HuH-7 (cell line): ENCODE measurements at regions not wholly inside any gene's neighbourhood (a gene's known extent, or its start where the extent isn't known, plus 50 kb on each side); places are given as distances from the start of the nearest gene placed in this dataset.
"Not testable (repeated sequence)": the region's sequence is repeated elsewhere in the genome, so short reads cannot be mapped to it uniquely, and the experiment has no call there.

Source experiments
- DNase-seq: peaks from one replicate; pipeline ENCODE4 v3.0.0; 2011; ENCODE audit warnings: low spot score

GRCh38 chr14:71538288-71538687 is 393.9 kb upstream of the RGS6 start:
- no peak for DNase-seq

- DNase-seq: no peak
Observed at GRCh38 chr14:71538938-71539649, 393.1 kb upstream of the RGS6 start.

- no peak for DNase-seq
Observed at GRCh38 chr14:71539650-71540285, 392.5 kb upstream of the RGS6 start.

- DNase-seq: no peak
Observed at GRCh38 chr14:71541271-71541670, 391.0 kb upstream of the RGS6 start.

GRCh38 chr14:71541973-71542690 is 390.1 kb upstream of the RGS6 start:
- DNase-seq: no peak

- DNase-seq: no peak
Observed at GRCh38 chr14:71549421-71550050, 382.7 kb upstream of the RGS6 start.

- no peak for DNase-seq
Observed at GRCh38 chr14:71550367-71550766, 381.9 kb upstream of the RGS6 start.

- DNase-seq: no peak
Observed at GRCh38 chr14:71551291-71551950, 380.8 kb upstream of the RGS6 start.

GRCh38 chr14:71552809-71553208 is 379.4 kb upstream of the RGS6 start:
- DNase-seq: no peak

- DNase-seq: no peak
Observed at GRCh38 chr14:71553779-71554178, 378.4 kb upstream of the RGS6 start.

- no peak for DNase-seq
Observed at GRCh38 chr14:71554323-71554722, 377.9 kb upstream of the RGS6 start.

- no peak for DNase-seq
Observed at GRCh38 chr14:71554959-71555612, 377.1 kb upstream of the RGS6 start.

- DNase-seq: peak; percentile 6
Observed at GRCh38 chr14:71555654-71556559, 376.3 kb upstream of the RGS6 start.

GRCh38 chr14:71556730-71557129 is 375.5 kb upstream of the RGS6 start:
- DNase-seq: no peak

- DNase-seq: no peak
Observed at GRCh38 chr14:71557351-71557750, 374.9 kb upstream of the RGS6 start.

- DNase-seq: not testable (repeated sequence)
Observed at GRCh38 chr14:71558943-71559342, 373.3 kb upstream of the RGS6 start.

- no peak for DNase-seq
Observed at GRCh38 chr14:71560751-71561150, 371.5 kb upstream of the RGS6 start.

- DNase-seq: no peak
Observed at GRCh38 chr14:71563492-71564153, 368.6 kb upstream of the RGS6 start.

GRCh38 chr14:71566276-71566675 is 366.0 kb upstream of the RGS6 start:
- no peak for DNase-seq
